ENCODE measurements at regions not wholly inside any gene's neighbourhood (a gene's known extent, or its start where the extent isn't known, plus 50 kb on each side); places are given as distances from the start of the nearest gene placed in this dataset.

GRCh38 chr11:8760896-8761295 is 78.3 kb downstream of the RPL27A start:
- H3K4me3 ChIP-seq (ENCODE audit: low read depth, low read length), result no peak overlapping the region
- DNase-seq (ENCODE audit: low read depth), result no peak
- no peak for TF ChIP-seq CTCF (IDR thresholded peaks at IDR 0.05; ENCODE audit: insufficient read depth, low read depth, low read length, missing control alignments)

GRCh38 chr11:8763070-8763685 is 80.6 kb downstream of the RPL27A start:
- H3K4me3 ChIP-seq (ENCODE audit: low read depth, low read length), result no peak overlapping the region
- DNase-seq (ENCODE audit: low read depth), result no peak
- no peak for TF ChIP-seq CTCF (IDR thresholded peaks at IDR 0.05; ENCODE audit: insufficient read depth, low read depth, low read length, missing control alignments)

- no peak overlapping the region for H3K4me3 ChIP-seq (ENCODE audit: low read depth, low read length)
- TF ChIP-seq CTCF (IDR thresholded peaks at IDR 0.05; ENCODE audit: insufficient read depth, low read depth, low read length, missing control alignments), result no peak
- DNase-seq (ENCODE audit: low read depth), result no peak
Observed at GRCh38 chr11:8765294-8765693, 82.7 kb downstream of the RPL27A start.

- no peak overlapping the region for H3K4me3 ChIP-seq (ENCODE audit: low read depth, low read length)
- no peak for TF ChIP-seq CTCF (IDR thresholded peaks at IDR 0.05; ENCODE audit: insufficient read depth, low read depth, low read length, missing control alignments)
- no peak for DNase-seq (ENCODE audit: low read depth)
Observed at GRCh38 chr11:8766043-8766987, 83.7 kb downstream of the RPL27A start.

- DNase-seq (ENCODE audit: low read depth), result no peak
- no peak for TF ChIP-seq CTCF (IDR thresholded peaks at IDR 0.05; ENCODE audit: insufficient read depth, low read depth, low read length, missing control alignments)
- no peak overlapping the region for H3K4me3 ChIP-seq (ENCODE audit: low read depth, low read length)
Observed at GRCh38 chr11:8766988-8767374, 84.4 kb downstream of the RPL27A start.

GRCh38 chr11:8767466-8768142 is 85.0 kb downstream of the RPL27A start:
- no peak for DNase-seq (ENCODE audit: low read depth)
- no peak overlapping the region for H3K4me3 ChIP-seq (ENCODE audit: low read depth, low read length)
- no peak for TF ChIP-seq CTCF (IDR thresholded peaks at IDR 0.05; ENCODE audit: insufficient read depth, low read depth, low read length, missing control alignments)
